WERI-Rb-1 (cell line): ENCODE measurements at regions not wholly inside any gene's neighbourhood (a gene's known extent, or its start where the extent isn't known, plus 50 kb on each side); places are given as distances from the start of the nearest gene placed in this dataset.

Experiments used
- DNase-seq: peaks from one replicate; pipeline ENCODE4 v3.0.0-alpha.2; 2020
- H3K27ac ChIP-seq: fragments of 250-450 bp; sonication (Bioruptor Pico); 2 replicates; pipeline ENCODE4 v1.5.1; 2020; ENCODE audit warnings: mild to moderate bottlenecking, moderate library complexity
- H3K27me3 ChIP-seq: fragments of 250-450 bp; sonication (Bioruptor Pico); 2 replicates; pipeline ENCODE4 v1.5.1; 2021; ENCODE audit warnings: mild to moderate bottlenecking, low read depth, moderate library complexity; ENCODE audit not compliant: insufficient read depth, severe bottlenecking
- H3K36me3 ChIP-seq: fragments of 250-450 bp; sonication (Bioruptor Pico); 2 replicates; pipeline ENCODE4 v1.5.1; 2020; ENCODE audit warnings: mild to moderate bottlenecking, moderate library complexity
- H3K4me3 ChIP-seq: 2 replicates; pipeline ENCODE4 v1.5.1; 2011; ENCODE audit warnings: low read depth, mild to moderate bottlenecking, control low read depth, low read length
- H3K9me3 ChIP-seq: fragments of 250-450 bp; sonication (Bioruptor Pico); 2 replicates; pipeline ENCODE4 v1.5.1; 2021; ENCODE audit warnings: mild to moderate bottlenecking, moderate library complexity; ENCODE audit not compliant: severe bottlenecking
- TF ChIP-seq, protein P1 (sequence below): IDR thresholded peaks from 2 replicates; pipeline ENCODE4 v1.5.1; 2011; ENCODE audit warnings: low read depth, mild to moderate bottlenecking, control low read depth, inconsistent platforms, low read length

DNA sequence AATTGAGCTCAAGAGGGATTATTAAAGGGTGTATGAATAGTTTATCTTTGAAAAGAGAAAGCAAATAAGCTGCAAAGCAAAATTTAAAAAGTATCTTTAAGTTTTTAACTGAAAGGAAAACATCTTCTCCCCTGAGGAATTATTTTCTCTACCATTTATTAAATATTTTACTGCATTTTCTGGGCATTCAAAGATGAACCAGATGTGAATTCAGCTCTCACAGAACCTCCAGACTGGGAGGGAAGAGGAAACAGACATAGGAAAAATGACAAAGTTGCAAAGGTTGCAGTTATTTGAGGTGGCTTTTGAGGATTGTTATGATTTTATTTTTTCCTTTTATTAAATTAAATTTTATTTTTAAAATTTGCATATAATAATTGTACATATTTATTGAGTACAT is 122.7 kb upstream of the SESN3 start:
- no peak overlapping the region for H3K4me3 ChIP-seq
- no peak for DNase-seq
- H3K27me3 ChIP-seq: no peaks in the 10 kb centered on the region
- no peaks in the 10 kb centered on the region for H3K9me3 ChIP-seq
- TF ChIP-seq, protein P1, sequence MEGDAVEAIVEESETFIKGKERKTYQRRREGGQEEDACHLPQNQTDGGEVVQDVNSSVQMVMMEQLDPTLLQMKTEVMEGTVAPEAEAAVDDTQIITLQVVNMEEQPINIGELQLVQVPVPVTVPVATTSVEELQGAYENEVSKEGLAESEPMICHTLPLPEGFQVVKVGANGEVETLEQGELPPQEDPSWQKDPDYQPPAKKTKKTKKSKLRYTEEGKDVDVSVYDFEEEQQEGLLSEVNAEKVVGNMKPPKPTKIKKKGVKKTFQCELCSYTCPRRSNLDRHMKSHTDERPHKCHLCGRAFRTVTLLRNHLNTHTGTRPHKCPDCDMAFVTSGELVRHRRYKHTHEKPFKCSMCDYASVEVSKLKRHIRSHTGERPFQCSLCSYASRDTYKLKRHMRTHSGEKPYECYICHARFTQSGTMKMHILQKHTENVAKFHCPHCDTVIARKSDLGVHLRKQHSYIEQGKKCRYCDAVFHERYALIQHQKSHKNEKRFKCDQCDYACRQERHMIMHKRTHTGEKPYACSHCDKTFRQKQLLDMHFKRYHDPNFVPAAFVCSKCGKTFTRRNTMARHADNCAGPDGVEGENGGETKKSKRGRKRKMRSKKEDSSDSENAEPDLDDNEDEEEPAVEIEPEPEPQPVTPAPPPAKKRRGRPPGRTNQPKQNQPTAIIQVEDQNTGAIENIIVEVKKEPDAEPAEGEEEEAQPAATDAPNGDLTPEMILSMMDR: no peak
- H3K36me3 ChIP-seq: no peaks in the 10 kb centered on the region
- no peak overlapping the region for H3K27ac ChIP-seq

DNA sequence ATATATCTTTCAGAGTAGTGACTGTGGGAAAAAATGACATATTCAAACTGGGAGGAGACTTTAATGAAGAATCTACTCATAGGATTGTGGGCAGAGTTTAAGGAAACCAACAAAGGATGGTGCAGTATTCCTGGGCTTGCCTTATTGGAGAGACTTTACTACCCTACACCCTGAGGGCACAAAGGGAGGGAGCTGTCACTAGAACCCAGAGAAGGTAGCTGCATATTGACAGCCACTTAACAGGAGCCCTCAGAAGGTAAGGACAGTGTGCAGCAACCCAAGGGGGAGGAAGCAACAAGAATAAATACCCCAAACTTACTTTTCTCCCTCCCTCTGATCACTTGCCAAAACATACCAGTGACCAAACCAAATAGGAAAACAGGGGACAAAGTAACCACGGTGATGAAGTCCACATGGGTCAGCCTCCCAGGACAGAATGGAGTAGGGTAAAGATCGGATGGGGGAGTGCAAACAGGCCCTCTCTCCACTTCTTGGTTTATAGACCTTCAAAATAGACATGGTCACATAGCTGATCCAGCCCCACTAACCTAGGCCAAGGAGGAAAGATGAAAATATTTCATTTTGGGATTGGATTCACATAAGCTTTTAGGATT is 121.8 kb upstream of the SESN3 start:
- TF ChIP-seq, protein P1: no peak
- no peak for DNase-seq
- Histone ChIP-seq H3K27me3 (no peaks in the 10 kb centered on the region), H3K27ac (no peak overlapping the region), H3K9me3 (no peaks in the 10 kb centered on the region), H3K36me3 (no peaks in the 10 kb centered on the region), H3K4me3 (no peak overlapping the region)

DNA sequence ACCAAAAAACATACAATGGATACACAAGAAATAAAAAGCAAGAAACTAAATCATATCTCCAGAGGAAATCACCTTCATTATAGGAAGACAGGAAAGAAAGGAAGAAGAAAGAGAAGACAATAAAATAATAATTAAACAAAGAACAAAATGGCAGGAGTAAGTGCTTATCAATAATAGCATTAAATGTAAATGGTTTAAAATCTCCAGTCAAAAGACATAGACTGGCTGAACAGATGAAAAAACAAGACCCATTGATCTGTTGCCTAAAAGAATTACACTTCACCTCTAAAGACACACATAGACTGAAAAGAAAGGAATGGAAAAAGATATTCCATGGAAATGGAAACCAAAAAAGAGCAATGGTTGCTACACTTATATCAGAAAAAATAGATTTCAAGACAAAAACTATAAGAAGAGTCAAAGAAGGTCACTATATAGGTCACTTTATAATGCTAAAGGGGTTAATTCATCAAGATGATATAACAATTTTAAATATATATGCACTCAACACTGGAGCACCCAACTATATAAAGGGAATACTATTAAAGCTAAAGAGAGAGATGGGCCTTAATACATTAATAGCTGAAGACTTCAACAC is 118.4 kb upstream of the SESN3 start:
- Histone ChIP-seq H3K4me3 (no peak overlapping the region), H3K27ac (no peak overlapping the region), H3K9me3 (no peaks in the 10 kb centered on the region), H3K36me3 (no peaks in the 10 kb centered on the region; the same call in 1 of the 2 replicates), H3K27me3 (no peaks in the 10 kb centered on the region)
- TF ChIP-seq, protein P1: no peak
- no peak for DNase-seq

DNA sequence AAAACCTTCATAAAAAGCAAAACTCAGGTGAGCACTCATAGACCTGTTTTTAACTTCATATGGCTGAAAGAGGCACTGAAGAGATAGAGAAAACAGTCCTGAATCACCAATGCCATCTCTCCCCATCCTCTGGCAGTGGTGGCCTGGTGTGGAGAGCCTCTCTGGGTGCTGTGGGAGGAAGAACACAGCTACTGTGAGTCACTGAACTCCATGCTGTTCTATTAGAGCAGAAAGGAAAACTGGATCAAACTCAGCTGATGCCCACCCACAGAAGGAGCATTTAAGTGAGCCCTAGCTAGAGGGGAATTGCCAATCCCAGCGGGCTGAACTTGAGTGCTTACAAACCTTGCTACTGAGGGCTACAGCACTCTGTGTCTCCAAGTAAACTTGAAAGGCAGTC is 115.3 kb upstream of the SESN3 start:
- Histone ChIP-seq H3K9me3 (no peaks in the 10 kb centered on the region), H3K4me3 (no peak overlapping the region), H3K27me3 (no peaks in the 10 kb centered on the region), H3K36me3 (no peaks in the 10 kb centered on the region; the same call in 1 of the 2 replicates), H3K27ac (no peak overlapping the region)
- TF ChIP-seq, protein P1: no peak
- DNase-seq: no peak

DNA sequence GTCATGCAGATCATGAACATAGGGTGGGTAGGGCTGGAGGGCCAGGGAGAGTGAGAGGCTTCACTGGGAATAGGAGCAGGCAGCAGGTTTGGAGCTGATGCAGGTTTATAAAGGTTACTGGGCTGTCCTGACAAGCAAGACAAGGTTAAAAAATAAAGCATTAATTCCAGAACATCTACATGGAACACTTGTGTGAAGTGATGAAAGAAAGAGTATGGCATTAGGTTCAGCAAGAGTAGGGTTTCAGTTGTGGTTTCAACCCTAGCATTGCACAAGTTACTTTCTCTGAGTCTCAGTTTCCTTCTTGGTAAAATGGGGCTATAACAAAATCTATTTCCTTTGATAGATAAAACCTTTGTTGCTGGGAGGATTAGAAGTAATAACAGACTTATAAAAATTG is 114.6 kb upstream of the SESN3 start:
- Histone ChIP-seq H3K36me3 (no peaks in the 10 kb centered on the region; the same call in 1 of the 2 replicates), H3K4me3 (no peak overlapping the region), H3K9me3 (no peaks in the 10 kb centered on the region), H3K27ac (no peak overlapping the region), H3K27me3 (no peaks in the 10 kb centered on the region)
- TF ChIP-seq, protein P1: no peak
- DNase-seq: no peak
